K562 (cell line): ENCODE measurements at regions not wholly inside any gene's neighbourhood (a gene's known extent, or its start where the extent isn't known, plus 50 kb on each side); places are given as distances from the start of the nearest gene placed in this dataset.

ENCODE experiments used
- ATAC-seq: fragments of 200-7000 bp; cut with Tn5 transposase; 3 replicates; pipeline ENCODE4 v1.9.1; 2020; ENCODE audit warnings: moderate library complexity
- BruUV-seq: library from RNA; stranded (reverse); fragments of 400-500 nt; replicated peaks from 2 replicates; lab custom pipeline; 2021; lab: Mats Ljungman, UMichigan
- CTCF ChIA-PET: fragments of 300-600 bp; formaldehyde crosslinking; extraction: SDS; loops from one replicate; lab custom pipeline; 2021; ENCODE audit warnings: low intra/inter-chr PET ratio; lab: Yijun Ruan, JAX
- POLR2A ChIA-PET: fragments of 300-600, 350-650 bp; sonication (Branson Sonifier 250); formaldehyde crosslinking; extraction: SDS; loops from one replicate; lab custom pipeline; 2021; ENCODE audit warnings: antibody characterized with exemption, inconsistent platforms; lab: Yijun Ruan, JAX
- DNase-seq, 4 experiments: peaks; one replicate each; pipeline versions ENCODE4 v3.0.0 to v3.0.0-alpha.2; 2011 to 2018; ENCODE audit warnings: low spot score in 3 of 4, mixed read lengths in 3 of 4; ENCODE audit errors: extremely low read depth in 1 of 4
- FAIRE-seq: peaks from 2 replicates; lab custom pipeline; 2011; peaks lifted over from hg19 to GRCh38; lab: Jason Lieb, UNC
- H2AFZ ChIP-seq: 2 replicates; pipeline ENCODE4 v1.6.0; 2011; ENCODE audit warnings: low read depth, low read length, control low read depth, inconsistent platforms
- H3K27ac ChIP-seq: fragments of 200-600 bp; 3 replicates; pipeline ENCODE4 v1.8.0; 2011; ENCODE audit warnings: low read depth, mild to moderate bottlenecking, control low read depth, inconsistent platforms, low read length, moderate library complexity, mixed read lengths; ENCODE audit errors: extremely low read depth
- H3K27me3 ChIP-seq, 2 experiments: fragments of 300-600 bp in 1 of 2; 2 replicates in 1 of 2; 3 replicates in 1 of 2; pipeline versions ENCODE4 v1.6.0 to v1.8.0; 2011; ENCODE audit warnings: inconsistent platforms in 2 of 2, low read length in 2 of 2, mild to moderate bottlenecking in 1 of 2, mixed read lengths in 1 of 2, moderate library complexity in 1 of 2; ENCODE audit not compliant: control insufficient read depth in 2 of 2, insufficient read depth in 2 of 2
- H3K36me3 ChIP-seq: fragments of 300-600 bp; 3 replicates; pipeline ENCODE4 v1.8.0; 2011; ENCODE audit warnings: mild to moderate bottlenecking, low read length, inconsistent platforms; ENCODE audit not compliant: control insufficient read depth, insufficient read depth
- H3K4me1 ChIP-seq, 2 experiments: fragments of 200-600 bp in 1 of 2; replicated peaks in 1 of 2; 2 replicates in 1 of 2; 3 replicates in 1 of 2; pipeline versions ENCODE4 v1.5.1 to v1.8.0; 2011; ENCODE audit warnings: inconsistent platforms in 2 of 2, low read length in 2 of 2, mild to moderate bottlenecking in 1 of 2, mixed read lengths in 1 of 2, moderate library complexity in 1 of 2; ENCODE audit not compliant: control insufficient read depth in 2 of 2, insufficient read depth in 2 of 2
- H3K4me2 ChIP-seq: 2 replicates; pipeline ENCODE4 v1.6.1; 2011; ENCODE audit warnings: low read length, control low read depth, inconsistent platforms, mixed read lengths; ENCODE audit not compliant: insufficient read depth
- H3K4me3 ChIP-seq: fragments of 200-600 bp; sonication (generic), shearing (Covaris generic); 2 replicates; pipeline ENCODE4 v1.5.1; 2016; ENCODE audit warnings: control low read depth, inconsistent platforms
- H3K79me2 ChIP-seq: fragments of 200-600 bp; 3 replicates; pipeline ENCODE4 v1.8.0; 2011; ENCODE audit warnings: low read length, inconsistent platforms; ENCODE audit not compliant: control insufficient read depth, insufficient read depth
- H3K9ac ChIP-seq, 2 experiments: 2 replicates each; pipeline versions ENCODE4 v1.6.0 to v1.6.1; 2011; ENCODE audit warnings: low read depth in 2 of 2, low read length in 2 of 2, control low read depth in 1 of 2, inconsistent platforms in 1 of 2, mild to moderate bottlenecking in 1 of 2, mixed read lengths in 1 of 2; ENCODE audit not compliant: insufficient read depth in 1 of 2
- H3K9me1 ChIP-seq: one replicate; pipeline ENCODE4 v1.6.0; 2011; ENCODE audit warnings: inconsistent platforms, mild to moderate bottlenecking, low read length, moderate library complexity; ENCODE audit not compliant: control insufficient read depth, insufficient read depth
- H3K9me3 ChIP-seq: replicated peaks from 2 replicates; pipeline ENCODE4 v1.5.1; 2011; ENCODE audit warnings: low read depth, low read length, inconsistent platforms; ENCODE audit not compliant: control insufficient read depth, insufficient read depth
- H4K20me1 ChIP-seq: replicated peaks from 2 replicates; pipeline ENCODE4 v1.6.1; 2011; ENCODE audit warnings: low read length, inconsistent platforms, mixed read lengths; ENCODE audit not compliant: control insufficient read depth, insufficient read depth
- GTF3C2 ChIP-seq: IDR thresholded peaks from 3 replicates; pipeline ENCODE4 v1.6.1; 2011; ENCODE audit warnings: borderline replicate concordance, mild to moderate bottlenecking, moderate library complexity; ENCODE audit not compliant: insufficient read length; ENCODE audit errors: extremely low read depth
- KAT2B ChIP-seq: IDR thresholded peaks from one replicate; pipeline ENCODE4 v1.6.1; 2012; ENCODE audit warnings: low read depth, mild to moderate bottlenecking, control low read depth, inconsistent platforms, low read length, moderate library complexity
- MLLT1 ChIP-seq, 2 experiments: fragments of 450-650 bp; IDR thresholded peaks; 2 replicates each; pipeline ENCODE4 v1.6.1; 2016
- RBM14 ChIP-seq: fragments of 200-400 bp; formaldehyde crosslinking; IDR thresholded peaks from 2 replicates; pipeline ENCODE4 v1.6.1; 2018; ENCODE audit warnings: low read depth, mild to moderate bottlenecking, low read length, moderate library complexity, borderline replicate concordance; ENCODE audit not compliant: insufficient read depth
- RBM17 ChIP-seq: fragments of 200-400 bp; formaldehyde crosslinking; IDR thresholded peaks from 2 replicates; pipeline ENCODE4 v1.6.1; 2017; ENCODE audit warnings: low read depth, mild to moderate bottlenecking, low read length, borderline replicate concordance
- in situ Hi-C: fragments of 300-500 bp; cut with MboI; formaldehyde crosslinking; loops from 4 replicates; pipeline ENCODE4 v1.15.0; 2018; ENCODE audit warnings: inconsistent platforms, mixed read lengths
- intact Hi-C: fragments of 100-400 bp; cut with micrococcal nuclease; formaldehyde crosslinking; loops from 2 replicates; pipeline ENCODE4 v1.14.2; 2022
- TF ChIP-seq, protein P1 (sequence below), 2 experiments: fragments of 150-350 bp in 1 of 2; IDR thresholded peaks; 2 replicates each; pipeline ENCODE4 v1.6.1; 2012 to 2016; ENCODE audit warnings: low read depth in 2 of 2, low read length in 2 of 2, mild to moderate bottlenecking in 1 of 2, moderate library complexity in 1 of 2
- TF ChIP-seq, protein P2 (sequence below): fragments of 250-450 bp; sonication (Bioruptor Pico); IDR thresholded peaks from 2 replicates; pipeline ENCODE4 v1.6.1; 2021; ENCODE audit warnings: mild to moderate bottlenecking

DNA sequence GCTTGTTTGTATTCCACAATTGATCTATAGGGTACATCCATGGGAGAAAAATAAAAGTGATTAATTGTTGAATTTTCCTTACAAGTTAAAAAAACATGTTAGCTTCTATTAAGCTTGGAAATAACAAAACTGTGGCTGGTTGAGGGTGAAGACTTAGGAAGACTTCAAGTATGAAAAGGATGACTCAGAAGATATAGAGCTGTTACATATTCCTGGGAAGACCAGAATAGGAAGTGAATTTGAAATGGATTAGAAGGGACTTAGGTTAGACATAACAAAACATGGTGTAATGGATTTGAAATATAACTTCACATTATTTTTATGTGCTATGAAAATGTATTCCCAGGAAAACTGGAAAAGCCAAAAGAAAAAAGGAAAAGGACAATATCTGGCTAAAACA lies 732.2 kb downstream of the HDGFL1 start:
- Histone ChIP-seq H3K9me3 (no peaks in the 10 kb centered on the region), H3K9ac (no peak overlapping the region), H3K27me3 (no peaks in the 10 kb centered on the region), H4K20me1 (no peaks in the 10 kb centered on the region), H3K36me3 (no peaks in the 10 kb centered on the region), H3K79me2 (no peaks in the 10 kb centered on the region), H3K27ac (no peak overlapping the region), H3K9me1 (no peaks in the 10 kb centered on the region), H3K4me3 (no peak overlapping the region), H2AFZ (no peak overlapping the region), H3K4me2 (no peak overlapping the region), H3K4me1 (no peaks in the 10 kb centered on the region)
- ATAC-seq: no peak
- ChIA-PET POLR2A (no interaction called here), CTCF (no interaction called here)
- no peak for FAIRE-seq
- in situ Hi-C loops: no loop called here
- BruUV-seq: no TSS peak
- intact Hi-C loops: no loop called here
- DNase-seq: no peak
- no peak for TF ChIP-seq GTF3C2
- TF ChIP-seq, protein P1, sequence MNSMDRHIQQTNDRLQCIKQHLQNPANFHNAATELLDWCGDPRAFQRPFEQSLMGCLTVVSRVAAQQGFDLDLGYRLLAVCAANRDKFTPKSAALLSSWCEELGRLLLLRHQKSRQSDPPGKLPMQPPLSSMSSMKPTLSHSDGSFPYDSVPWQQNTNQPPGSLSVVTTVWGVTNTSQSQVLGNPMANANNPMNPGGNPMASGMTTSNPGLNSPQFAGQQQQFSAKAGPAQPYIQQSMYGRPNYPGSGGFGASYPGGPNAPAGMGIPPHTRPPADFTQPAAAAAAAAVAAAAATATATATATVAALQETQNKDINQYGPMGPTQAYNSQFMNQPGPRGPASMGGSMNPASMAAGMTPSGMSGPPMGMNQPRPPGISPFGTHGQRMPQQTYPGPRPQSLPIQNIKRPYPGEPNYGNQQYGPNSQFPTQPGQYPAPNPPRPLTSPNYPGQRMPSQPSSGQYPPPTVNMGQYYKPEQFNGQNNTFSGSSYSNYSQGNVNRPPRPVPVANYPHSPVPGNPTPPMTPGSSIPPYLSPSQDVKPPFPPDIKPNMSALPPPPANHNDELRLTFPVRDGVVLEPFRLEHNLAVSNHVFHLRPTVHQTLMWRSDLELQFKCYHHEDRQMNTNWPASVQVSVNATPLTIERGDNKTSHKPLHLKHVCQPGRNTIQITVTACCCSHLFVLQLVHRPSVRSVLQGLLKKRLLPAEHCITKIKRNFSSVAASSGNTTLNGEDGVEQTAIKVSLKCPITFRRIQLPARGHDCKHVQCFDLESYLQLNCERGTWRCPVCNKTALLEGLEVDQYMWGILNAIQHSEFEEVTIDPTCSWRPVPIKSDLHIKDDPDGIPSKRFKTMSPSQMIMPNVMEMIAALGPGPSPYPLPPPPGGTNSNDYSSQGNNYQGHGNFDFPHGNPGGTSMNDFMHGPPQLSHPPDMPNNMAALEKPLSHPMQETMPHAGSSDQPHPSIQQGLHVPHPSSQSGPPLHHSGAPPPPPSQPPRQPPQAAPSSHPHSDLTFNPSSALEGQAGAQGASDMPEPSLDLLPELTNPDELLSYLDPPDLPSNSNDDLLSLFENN (IDR thresholded peaks at IDR 0.05; ENCODE audit: low read depth in 2 of 2, low read length in 2 of 2): no peak
- TF ChIP-seq, protein P2, sequence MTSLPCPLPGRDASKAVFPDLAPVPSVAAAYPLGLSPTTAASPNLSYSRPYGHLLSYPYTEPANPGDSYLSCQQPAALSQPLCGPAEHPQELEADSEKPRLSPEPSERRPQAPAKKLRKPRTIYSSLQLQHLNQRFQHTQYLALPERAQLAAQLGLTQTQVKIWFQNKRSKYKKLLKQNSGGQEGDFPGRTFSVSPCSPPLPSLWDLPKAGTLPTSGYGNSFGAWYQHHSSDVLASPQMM (CRISPR knock-in tag): no peak
- no peak for TF ChIP-seq RBM14
- TF ChIP-seq MLLT1 (IDR thresholded peaks at IDR 0.05): no peak
- no peak for TF ChIP-seq KAT2B
- no peak for TF ChIP-seq RBM17
